Natural killer cell treated with Interleukin-12 subunit alpha and Interleukin-12 subunit beta and Interleukin-15 and Interleukin-18, amount 100 ng/mL, for 72 hours (primary cell): ENCODE measurements at regions not wholly inside any gene's neighbourhood (a gene's known extent, or its start where the extent isn't known, plus 50 kb on each side); places are given as distances from the start of the nearest gene placed in this dataset.

Experiments used
- ATAC-seq, 2 donors: fragments of 150-1000 bp; cut with Tn5 transposase in 1 of 2; sonication (Bioruptor Pico), chemical (Tn5 transposase) in 1 of 2; 2 replicates each; pipeline ENCODE4 v1.10.0; 2021
- DNase-seq: peaks from one replicate; pipeline ENCODE4 v3.0.0; 2022; ENCODE audit warnings: low spot score
- H3K27ac Mint-ChIP-seq, 2 donors: 1 replicate in 1 of 2; 2 replicates in 1 of 2; pipeline ENCODE4 v1.8.0; 2022; ENCODE audit warnings: mixed read lengths in 2 of 2, mild to moderate bottlenecking in 1 of 2, moderate library complexity in 1 of 2
- H3K27me3 Mint-ChIP-seq, 2 donors: 1 replicate in 1 of 2; 2 replicates in 1 of 2; pipeline ENCODE4 v1.8.0; 2022; ENCODE audit warnings: mixed read lengths in 2 of 2
- H3K36me3 Mint-ChIP-seq: one replicate; pipeline ENCODE4 v1.8.0; 2022; ENCODE audit warnings: mixed read lengths
- H3K4me1 Mint-ChIP-seq, 2 donors: 1 replicate in 1 of 2; 2 replicates in 1 of 2; pipeline ENCODE4 v1.8.0; 2022; ENCODE audit warnings: low read depth in 2 of 2, mixed read lengths in 2 of 2, mild to moderate bottlenecking in 1 of 2
- H3K4me3 Mint-ChIP-seq: one replicate; pipeline ENCODE4 v1.8.0; 2022; ENCODE audit warnings: mixed read lengths
- H3K9me3 Mint-ChIP-seq: 2 replicates; pipeline ENCODE4 v1.8.0; 2022; ENCODE audit warnings: mixed read lengths

DNA sequence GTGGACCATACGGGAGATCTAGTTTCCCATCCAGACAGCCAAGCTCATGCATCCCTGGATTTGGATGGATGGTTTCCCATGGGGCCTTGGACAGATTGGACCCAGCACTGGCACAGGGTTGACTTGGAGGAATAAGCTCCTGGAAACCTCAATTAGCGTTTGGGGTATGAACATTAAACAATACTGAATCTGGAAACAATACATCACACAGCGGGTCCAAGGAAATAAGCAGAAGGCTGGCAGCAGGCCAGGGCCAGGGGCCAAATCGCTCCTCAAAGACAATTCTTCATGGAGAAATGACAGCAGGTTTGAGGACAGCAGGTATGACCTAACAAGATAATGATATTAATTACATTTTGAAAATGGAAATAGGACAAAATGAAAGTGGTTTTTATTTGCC lies 540.6 kb downstream of the RIT2 start:
- peaks cover 3% of the 10 kb centered on the region for H3K9me3 Mint-ChIP-seq
- no peak for DNase-seq
- H3K36me3 Mint-ChIP-seq, result no peaks in the 10 kb centered on the region
- H3K27ac Mint-ChIP-seq, result no peak overlapping the region
- H3K4me1 Mint-ChIP-seq, result no peaks in the 10 kb centered on the region
- no peaks in the 10 kb centered on the region for H3K27me3 Mint-ChIP-seq
- H3K4me3 Mint-ChIP-seq, result no peak overlapping the region
- ATAC-seq, result no peak

- no peak overlapping the region for H3K27ac Mint-ChIP-seq
- ATAC-seq, result no peak
- no peak for DNase-seq
- H3K4me3 Mint-ChIP-seq, result no peak overlapping the region
- no peaks in the 10 kb centered on the region for H3K27me3 Mint-ChIP-seq
- no peaks in the 10 kb centered on the region for H3K4me1 Mint-ChIP-seq
- H3K9me3 Mint-ChIP-seq, result peaks cover 5% of the 10 kb centered on the region
- H3K36me3 Mint-ChIP-seq, result no peaks in the 10 kb centered on the region
These were observed 539.4 kb downstream of the RIT2 start for GRCh38 chr18:42576124-42576523.

- Mint-ChIP-seq H3K9me3 (peaks cover 12% of the 10 kb centered on the region), H3K36me3 (no peaks in the 10 kb centered on the region), H3K27ac (no peak overlapping the region), H3K4me3 (no peak overlapping the region), H3K27me3 (no peaks in the 10 kb centered on the region), H3K4me1 (no peaks in the 10 kb centered on the region)
- ATAC-seq (no peak), DNase-seq (no peak)
These were observed 536.7 kb downstream of the RIT2 start for GRCh38 chr18:42578792-42579191.

GRCh38 chr18:42582266-42582665 lies 533.2 kb downstream of the RIT2 start:
- no peak overlapping the region for H3K27ac Mint-ChIP-seq

DNA sequence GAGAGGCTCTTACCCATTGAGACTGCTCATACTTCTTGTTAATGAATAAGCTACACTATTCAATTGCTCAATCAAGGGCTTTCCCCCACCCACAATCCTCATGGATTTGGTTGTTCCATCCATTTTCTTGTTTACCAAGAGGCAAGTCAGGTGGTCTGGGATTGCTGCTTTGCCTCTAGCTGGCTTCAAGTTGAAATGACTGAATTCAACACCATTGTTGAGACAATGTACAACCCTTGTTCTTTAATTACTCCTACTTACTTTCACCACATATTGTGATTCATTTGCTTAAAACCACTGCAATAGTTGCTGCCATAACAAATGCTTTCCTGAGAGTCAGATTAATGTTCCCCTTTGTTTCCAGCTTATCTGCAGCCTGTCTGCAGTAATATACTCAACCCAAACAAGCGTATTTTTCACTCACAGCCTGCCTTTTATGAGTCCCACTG lies 532.2 kb downstream of the RIT2 start:
- Mint-ChIP-seq H3K4me3 (no peak overlapping the region), H3K4me1 (no peaks in the 10 kb centered on the region), H3K27me3 (no peaks in the 10 kb centered on the region), H3K9me3 (peaks cover 19% of the 10 kb centered on the region), H3K27ac (no peak overlapping the region), H3K36me3 (peaks cover 6% of the 10 kb centered on the region)
- ATAC-seq (no peak), DNase-seq (no peak)

More at GRCh38 chr18:42582266-42582665, 533.2 kb downstream of the RIT2 start:
- ATAC-seq (no peak), DNase-seq (no peak)
- H3K9me3 Mint-ChIP-seq, result peaks cover 11% of the 10 kb centered on the region
- H3K4me1 Mint-ChIP-seq, result no peaks in the 10 kb centered on the region
- H3K27me3 Mint-ChIP-seq, result no peaks in the 10 kb centered on the region
- no peak overlapping the region for H3K4me3 Mint-ChIP-seq
- peaks cover 2% of the 10 kb centered on the region for H3K36me3 Mint-ChIP-seq

DNA sequence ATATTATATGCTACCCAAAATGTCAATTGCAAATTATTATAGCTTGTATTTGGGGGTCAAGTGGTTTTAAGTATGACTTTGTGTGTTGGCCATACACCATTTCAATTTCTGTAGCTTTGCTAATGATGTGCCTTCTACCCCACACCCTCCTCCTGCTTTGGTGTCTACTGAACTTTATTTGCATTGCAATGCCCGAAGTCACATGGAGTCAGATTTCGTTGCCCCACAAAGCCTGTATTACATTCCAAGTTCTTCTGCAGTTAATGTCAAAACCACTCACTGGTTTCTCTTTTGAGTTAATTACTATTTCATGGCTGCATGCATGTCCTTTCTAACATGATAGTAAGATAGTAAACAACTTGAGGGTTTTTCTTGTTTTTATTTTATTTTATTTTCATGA lies 528.9 kb downstream of the RIT2 start:
- peaks cover 17% of the 10 kb centered on the region for H3K9me3 Mint-ChIP-seq
- ATAC-seq (no peak), DNase-seq (no peak)
- no peaks in the 10 kb centered on the region for H3K4me1 Mint-ChIP-seq
- H3K27ac Mint-ChIP-seq, result no peak overlapping the region
- H3K36me3 Mint-ChIP-seq, result peaks cover 6% of the 10 kb centered on the region
- no peak overlapping the region for H3K4me3 Mint-ChIP-seq
- no peaks in the 10 kb centered on the region for H3K27me3 Mint-ChIP-seq

- Mint-ChIP-seq H3K4me3 (no peak overlapping the region), H3K27me3 (no peaks in the 10 kb centered on the region), H3K4me1 (no peaks in the 10 kb centered on the region), H3K27ac (no peak overlapping the region), H3K9me3 (peaks cover 17% of the 10 kb centered on the region), H3K36me3 (peaks cover 6% of the 10 kb centered on the region)
- DNase-seq, result no peak
- ATAC-seq, result no peak
These were observed 526.7 kb downstream of the RIT2 start for GRCh38 chr18:42588786-42589185.

- H3K27ac Mint-ChIP-seq, result no peak overlapping the region
- H3K36me3 Mint-ChIP-seq, result no peaks in the 10 kb centered on the region
- H3K4me3 Mint-ChIP-seq, result no peak overlapping the region
- H3K9me3 Mint-ChIP-seq, result peaks cover 5% of the 10 kb centered on the region
- H3K4me1 Mint-ChIP-seq, result no peaks in the 10 kb centered on the region
- no peaks in the 10 kb centered on the region for H3K27me3 Mint-ChIP-seq
- ATAC-seq (no peak), DNase-seq (no peak)
These were observed 510.7 kb downstream of the RIT2 start for GRCh38 chr18:42604820-42605219.

GRCh38 chr18:42606886-42607495 lies 508.5 kb downstream of the RIT2 start:
- no peaks in the 10 kb centered on the region for H3K27me3 Mint-ChIP-seq
- ATAC-seq (no peak), DNase-seq (no peak)
- no peak overlapping the region for H3K4me3 Mint-ChIP-seq
- H3K9me3 Mint-ChIP-seq, result peaks cover 5% of the 10 kb centered on the region
- H3K27ac Mint-ChIP-seq, result no peak overlapping the region
- H3K36me3 Mint-ChIP-seq, result no peaks in the 10 kb centered on the region
- H3K4me1 Mint-ChIP-seq, result no peaks in the 10 kb centered on the region

- ATAC-seq, result no peak
- Mint-ChIP-seq H3K4me3 (no peak overlapping the region), H3K27ac (no peak overlapping the region), H3K9me3 (peaks cover 11% of the 10 kb centered on the region), H3K27me3 (no peaks in the 10 kb centered on the region), H3K36me3 (peaks cover 3% of the 10 kb centered on the region), H3K4me1 (no peaks in the 10 kb centered on the region)
- DNase-seq, result no peak
These were observed 504.4 kb downstream of the RIT2 start for GRCh38 chr18:42611134-42611533.

- H3K27me3 Mint-ChIP-seq, result no peaks in the 10 kb centered on the region
- no peak for DNase-seq
- H3K9me3 Mint-ChIP-seq, result peaks cover 12% of the 10 kb centered on the region
- no peak overlapping the region for H3K27ac Mint-ChIP-seq
- H3K36me3 Mint-ChIP-seq, result peaks cover 4% of the 10 kb centered on the region
- H3K4me1 Mint-ChIP-seq, result no peaks in the 10 kb centered on the region
- H3K4me3 Mint-ChIP-seq, result no peak overlapping the region
- ATAC-seq, result no peak
These were observed 500.7 kb downstream of the RIT2 start for GRCh38 chr18:42614619-42615293.

- Mint-ChIP-seq H3K4me1 (no peaks in the 10 kb centered on the region), H3K36me3 (peaks cover 4% of the 10 kb centered on the region), H3K4me3 (no peak overlapping the region), H3K9me3 (peaks cover 12% of the 10 kb centered on the region), H3K27me3 (no peaks in the 10 kb centered on the region), H3K27ac (no peak overlapping the region)
- DNase-seq (no peak), ATAC-seq (no peak)
These were observed 498.3 kb downstream of the RIT2 start for GRCh38 chr18:42617221-42617620.

DNA sequence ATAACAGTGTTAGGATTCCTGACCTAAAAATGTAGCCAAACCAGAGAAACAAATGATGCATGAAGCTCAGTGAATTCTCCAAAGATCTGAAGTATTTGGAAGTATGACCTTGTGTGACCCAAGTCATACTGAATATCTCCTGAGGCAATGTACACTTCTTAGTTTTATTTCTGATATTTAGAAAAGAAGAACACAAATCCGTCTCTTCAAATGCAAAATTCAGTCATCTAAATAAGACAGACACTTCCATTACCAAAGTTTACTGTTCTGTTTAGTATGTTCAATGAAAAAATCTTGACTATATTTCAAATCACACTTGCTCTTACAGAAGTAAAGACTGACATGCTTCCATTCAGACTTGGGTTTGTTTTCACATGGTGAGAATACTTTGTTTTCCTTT lies 495.7 kb downstream of the RIT2 start:
- ATAC-seq, result no peak
- Mint-ChIP-seq H3K9me3 (peaks cover 12% of the 10 kb centered on the region), H3K27me3 (no peaks in the 10 kb centered on the region), H3K36me3 (peaks cover 4% of the 10 kb centered on the region), H3K27ac (no peak overlapping the region), H3K4me3 (no peak overlapping the region), H3K4me1 (no peaks in the 10 kb centered on the region)
- DNase-seq, result no peak

DNA sequence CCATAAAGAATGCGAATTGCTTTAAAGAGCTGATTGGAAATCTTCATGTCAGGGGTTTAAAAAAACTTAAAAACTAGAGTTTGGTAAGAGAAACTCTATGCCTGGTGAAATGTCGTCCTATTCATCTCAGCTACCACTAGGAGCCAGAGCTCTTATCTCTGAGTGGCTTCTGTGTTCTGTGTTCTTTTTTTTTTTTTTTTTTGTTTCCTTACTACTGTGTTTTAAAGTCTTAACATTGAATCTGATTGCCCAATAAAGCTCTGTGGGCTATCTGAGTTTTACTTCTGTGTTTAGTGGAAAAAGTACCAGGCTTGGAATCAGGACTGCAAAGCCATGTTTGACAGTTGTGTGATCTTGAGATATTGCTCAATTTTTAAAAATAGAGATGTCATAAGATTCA lies 494.8 kb downstream of the RIT2 start:
- no peaks in the 10 kb centered on the region for H3K27me3 Mint-ChIP-seq
- no peaks in the 10 kb centered on the region for H3K4me1 Mint-ChIP-seq
- no peak overlapping the region for H3K4me3 Mint-ChIP-seq
- ATAC-seq (no peak), DNase-seq (no peak)
- H3K9me3 Mint-ChIP-seq, result peaks cover 8% of the 10 kb centered on the region
- H3K27ac Mint-ChIP-seq, result no peak overlapping the region
- H3K36me3 Mint-ChIP-seq, result peaks cover 4% of the 10 kb centered on the region

- Mint-ChIP-seq H3K27me3 (no peaks in the 10 kb centered on the region), H3K4me3 (no peak overlapping the region), H3K27ac (no peak overlapping the region), H3K4me1 (no peaks in the 10 kb centered on the region), H3K9me3 (peaks cover 3% of the 10 kb centered on the region), H3K36me3 (no peaks in the 10 kb centered on the region)
- no peak for DNase-seq
- no peak for ATAC-seq
These were observed 491.6 kb downstream of the RIT2 start for GRCh38 chr18:42623935-42624334.
